ENCODE measurements at regions not wholly inside any gene's neighbourhood (a gene's known extent, or its start where the extent isn't known, plus 50 kb on each side); places are given as distances from the start of the nearest gene placed in this dataset.

GRCh38 chr10:108003061-108003460 is 838.6 kb upstream of the SORCS1 start:
- ATAC-seq (ENCODE audit: low read depth) (no peak), DNase-seq (no peak)
- H4K91ac ChIP-seq (ENCODE audit: insufficient read depth, low read depth, low read length): no peak overlapping the region
- no peak overlapping the region for H4K8ac ChIP-seq (ENCODE audit: low read depth in 2 of 2, low read length in 2 of 2)
- no peak overlapping the region for H3K4me3 ChIP-seq (ENCODE audit: insufficient read depth, low read depth, low read length)
- H3K4me1 ChIP-seq (ENCODE audit: control insufficient read depth, insufficient read depth, low read length): no peaks in the 10 kb centered on the region
- H3K23ac ChIP-seq (ENCODE audit: low read depth, low read length): no peak overlapping the region
- H3K9me1 ChIP-seq (ENCODE audit: insufficient read depth, low read length): no peaks in the 10 kb centered on the region
- H3K14ac ChIP-seq (replicated peaks; ENCODE audit: low read depth, low read length): no peak overlapping the region
- no peaks in the 10 kb centered on the region for H3K79me1 ChIP-seq (ENCODE audit: low read depth in 1 of 2, low read length in 2 of 2)
- no peak overlapping the region for H2AK9ac ChIP-seq (replicated peaks; ENCODE audit: low read depth, low read length, poor library complexity)
- H3K4me2 ChIP-seq (ENCODE audit: low read depth, low read length): no peak overlapping the region
- intact Hi-C loops (cut with micrococcal nuclease): no loop called here
- H3K27ac ChIP-seq (ENCODE audit: insufficient read depth, low read length): no peak overlapping the region
- H4K20me1 ChIP-seq (ENCODE audit: insufficient read depth, low read length): no peaks in the 10 kb centered on the region
- H3K9ac ChIP-seq (ENCODE audit: low read depth, low read length): no peak overlapping the region
- H3K18ac ChIP-seq (ENCODE audit: low read depth, low read length): no peak overlapping the region
- CTCF ChIA-PET: no interaction called here
- no peak overlapping the region for H2BK20ac ChIP-seq (ENCODE audit: low read depth, low read length)
- H3K27me3 ChIP-seq (ENCODE audit: control insufficient read depth, insufficient read depth, low read length): no peaks in the 10 kb centered on the region
- no peak overlapping the region for H2AK5ac ChIP-seq (ENCODE audit: low read depth, low read length)
- dilution Hi-C loops (cut with HindIII; ENCODE audit: low sequenced_read_pairs, unreplicated experiment): no loop called here
- no peak overlapping the region for H2AFZ ChIP-seq (replicated peaks; ENCODE audit: low read length, poor library complexity)
- no peaks in the 10 kb centered on the region for H3K36me3 ChIP-seq (ENCODE audit: control insufficient read depth, insufficient read depth, low read length)
- no peak overlapping the region for H3K4ac ChIP-seq (ENCODE audit: low read depth, low read length)
- peaks cover 4% of the 10 kb centered on the region for H3K9me3 ChIP-seq (ENCODE audit: control insufficient read depth, insufficient read depth, low read length)
- H2BK120ac ChIP-seq (ENCODE audit: low read depth, low read length): no peak overlapping the region
- no peak overlapping the region for H3K56ac ChIP-seq (ENCODE audit: extremely low read depth, insufficient read depth, low read length)
- H2BK15ac ChIP-seq (ENCODE audit: low read depth, low read length): no peak overlapping the region
- H2BK5ac ChIP-seq (ENCODE audit: low read depth, low read length, poor library complexity, severe bottlenecking): no peak overlapping the region
- POLR2A ChIA-PET (ENCODE audit: unreplicated experiment): no interaction called here
- in situ Hi-C loops (cut with MboI; ENCODE audit: low sequenced_read_pairs): no loop called here
- no peak for TF ChIP-seq MXI1 (IDR thresholded peaks at IDR 0.05; ENCODE audit: borderline replicate concordance, low read depth, low read length)
- no peak for TF ChIP-seq CHD1 (IDR thresholded peaks at IDR 0.05; ENCODE audit: low read depth, low read length)
- no peak for TF ChIP-seq POLR2A (IDR thresholded peaks at IDR 0.05; ENCODE audit: low read depth, low read length)
- no peak for TF ChIP-seq RAD21 (IDR thresholded peaks at IDR 0.05; ENCODE audit: low read length)
- no peak for TF ChIP-seq USF2 (IDR thresholded peaks at IDR 0.05; ENCODE audit: low read depth, low read length)
- no peak for TF ChIP-seq FOS (IDR thresholded peaks at IDR 0.05; ENCODE audit: low read depth, low read length)
- no peak for TF ChIP-seq RCOR1 (IDR thresholded peaks at IDR 0.05; ENCODE audit: insufficient replicate concordance, low read length)
- TF ChIP-seq RFX5 (IDR thresholded peaks at IDR 0.05; ENCODE audit: low read depth, low read length): no peak
- no peak for TF ChIP-seq NFE2L2 (IDR thresholded peaks at IDR 0.05; ENCODE audit: low read depth, low read length)
- no peak for TF ChIP-seq ELK1 (IDR thresholded peaks at IDR 0.05; ENCODE audit: borderline replicate concordance, low read depth, low read length)
- no peak for TF ChIP-seq CEBPB (IDR thresholded peaks at IDR 0.05; ENCODE audit: low read depth, low read length)
- no peak for TF ChIP-seq SMC3 (IDR thresholded peaks at IDR 0.05; ENCODE audit: low read depth, low read length)
- no peak for TF ChIP-seq BHLHE40 (IDR thresholded peaks at IDR 0.05; ENCODE audit: low read depth, low read length)
- TF ChIP-seq CTCF (conservative IDR thresholded peaks at IDR 0.05; ENCODE audit: low read depth, low read length): no peak
- no peak for TF ChIP-seq MAFK (IDR thresholded peaks at IDR 0.05; ENCODE audit: low read depth, low read length)
- TF ChIP-seq MAZ (IDR thresholded peaks at IDR 0.05; ENCODE audit: borderline replicate concordance, low read depth, low read length): no peak
- H4K5ac ChIP-seq (ENCODE audit: low read depth, low read length): no peak overlapping the region
- no TSS peak for BruUV-seq (replicated peaks)

All from IMR-90 (cell line).